Skeletal muscle tissue (tissue), 3 donors: ENCODE measurements at regions not wholly inside any gene's neighbourhood (a gene's known extent, or its start where the extent isn't known, plus 50 kb on each side); places are given as distances from the start of the nearest gene placed in this dataset.
A peak's percentile ranks its signal among the peaks of the same experiment; 100 is the strongest.

Experiments used
- H3K27ac ChIP-seq: one replicate; pipeline ENCODE4 v1.7.0; 2013; ENCODE audit warnings: mild to moderate bottlenecking, low read depth, low read length, inconsistent platforms
- H3K27me3 ChIP-seq, 3 donors: one replicate each; pipeline ENCODE4 v1.7.0; 2013; ENCODE audit warnings: low read length in 3 of 3; ENCODE audit not compliant: control insufficient read depth in 3 of 3, insufficient read depth in 3 of 3
- H3K36me3 ChIP-seq, 3 donors: one replicate each; pipeline ENCODE4 v1.7.0; 2013; ENCODE audit warnings: low read length in 3 of 3; ENCODE audit not compliant: control insufficient read depth in 3 of 3, insufficient read depth in 3 of 3
- H3K4me1 ChIP-seq, 3 donors: one replicate each; pipeline ENCODE4 v1.7.0; 2013; ENCODE audit warnings: low read length in 3 of 3, mild to moderate bottlenecking in 3 of 3; ENCODE audit not compliant: control insufficient read depth in 3 of 3, insufficient read depth in 3 of 3
- H3K4me3 ChIP-seq, 3 donors: one replicate each; pipeline ENCODE4 v1.7.0; 2013; ENCODE audit warnings: low read length in 3 of 3
- H3K9ac ChIP-seq, 3 donors: one replicate each; pipeline ENCODE4 v1.7.0; 2013; ENCODE audit warnings: low read length in 3 of 3, mild to moderate bottlenecking in 3 of 3, moderate library complexity in 2 of 3, low read depth in 1 of 3
- H3K9me3 ChIP-seq, 3 donors: one replicate each; pipeline ENCODE4 v1.7.0; 2013; ENCODE audit warnings: low read length in 3 of 3; ENCODE audit not compliant: control insufficient read depth in 3 of 3
- donor health status: Osteomylitis.

GRCh38 chr3:23675010-23675409 lies 130.7 kb upstream of the UBE2E1 start:
- Histone ChIP-seq H3K4me3 (no peak overlapping the region), H3K9ac (no peak overlapping the region), H3K27ac (no peak overlapping the region), H3K9me3 (no peaks in the 10 kb centered on the region), H3K36me3 (no peaks in the 10 kb centered on the region), H3K27me3 (peaks cover 0 to 3% (median 2%) of the 10 kb centered on the region in 3 donors), H3K4me1 (peaks cover 0 to 6% (median 3%) of the 10 kb centered on the region in 3 donors)

- Histone ChIP-seq H3K9ac (no peak overlapping the region), H3K4me3 (no peak overlapping the region), H3K4me1 (peaks cover 0 to 6% (median 3%) of the 10 kb centered on the region in 3 donors), H3K36me3 (no peaks in the 10 kb centered on the region), H3K9me3 (no peaks in the 10 kb centered on the region), H3K27ac (no peak overlapping the region), H3K27me3 (peaks cover 0 to 3% (median 2%) of the 10 kb centered on the region in 3 donors)
Observed at GRCh38 chr3:23676093-23676492, 129.7 kb upstream of the UBE2E1 start.

DNA sequence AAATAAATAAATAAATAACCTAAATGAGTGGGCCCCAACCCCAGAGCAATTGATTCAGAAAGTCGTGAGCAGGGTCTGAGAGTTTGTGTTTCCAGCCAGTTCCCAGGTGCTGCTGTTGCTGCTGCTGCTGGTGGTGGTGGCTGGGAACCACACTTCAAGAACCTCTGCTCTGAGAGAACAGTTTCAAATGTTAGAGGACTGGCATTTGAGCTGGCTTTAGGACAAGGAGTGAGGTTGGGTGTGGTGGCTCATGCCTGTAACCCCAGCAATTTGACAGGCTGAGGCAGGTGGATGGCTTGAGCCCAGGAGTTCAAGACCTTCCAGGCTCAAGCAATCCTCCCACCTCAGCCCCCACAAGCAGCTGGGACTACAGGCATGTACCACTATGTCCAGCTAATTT lies 123.1 kb upstream of the UBE2E1 start:
- Histone ChIP-seq H3K27ac (no peak overlapping the region), H3K4me3 (no peak overlapping the region), H3K27me3 (no peaks in the 10 kb centered on the region), H3K9ac (no peak overlapping the region), H3K36me3 (no peaks in the 10 kb centered on the region), H3K4me1 (peaks cover 6 to 13% (median 7%) of the 10 kb centered on the region in 3 donors), H3K9me3 (no peaks in the 10 kb centered on the region)

DNA sequence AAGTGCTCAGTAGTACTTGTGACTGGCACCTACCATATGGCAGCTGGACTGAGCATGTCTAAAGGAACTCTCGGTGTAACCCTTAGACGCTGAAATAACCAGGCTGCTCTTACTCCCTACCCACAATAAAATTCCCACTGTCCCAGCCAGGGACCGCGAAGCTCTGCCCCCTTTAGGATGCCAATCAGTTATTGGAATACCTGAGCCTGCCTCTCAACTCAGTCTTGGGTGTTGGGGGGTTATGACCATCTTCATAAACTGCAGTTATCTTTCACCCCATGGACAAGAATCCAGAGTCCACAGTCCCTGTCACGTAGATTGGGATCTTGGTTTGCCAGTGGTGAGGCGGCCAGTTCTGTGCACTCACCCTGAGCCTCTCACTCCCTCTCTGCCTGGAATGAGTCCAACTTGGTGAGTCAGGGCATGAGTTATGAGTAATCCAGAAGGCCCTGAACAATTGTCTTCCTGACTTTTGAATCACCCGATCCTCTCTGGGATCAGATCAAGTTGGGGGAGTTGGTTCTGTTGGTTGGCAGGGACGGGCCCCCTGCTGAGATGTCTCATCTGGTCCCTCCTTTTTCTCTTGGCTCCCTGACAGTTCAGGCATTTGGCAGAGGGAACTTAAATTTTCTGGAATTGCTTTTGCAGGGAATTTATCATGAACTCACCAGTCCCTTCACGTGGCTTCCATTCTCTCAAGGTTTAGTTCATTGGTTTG lies 120.1 kb upstream of the UBE2E1 start:
- Histone ChIP-seq H3K4me3 (peak overlapping the region in 1 of 3 donors; percentile 51), H3K9ac (peak overlapping the region in 2 of 3 donors; percentile 42 to 56), H3K27me3 (no peaks in the 10 kb centered on the region), H3K36me3 (no peaks in the 10 kb centered on the region), H3K27ac (peak overlapping the region; percentile 81), H3K4me1 (peaks cover 6 to 13% (median 7%) of the 10 kb centered on the region in 3 donors), H3K9me3 (peaks cover 0 to 2% (median 0%) of the 10 kb centered on the region in 3 donors)

- H3K9me3 ChIP-seq: peaks cover 0 to 2% (median 0%) of the 10 kb centered on the region in 3 donors
- peak overlapping the region; percentile 81 for H3K27ac ChIP-seq
- H3K27me3 ChIP-seq: no peaks in the 10 kb centered on the region
- no peak overlapping the region for H3K9ac ChIP-seq
- no peaks in the 10 kb centered on the region for H3K36me3 ChIP-seq
- peaks cover 6 to 13% (median 7%) of the 10 kb centered on the region in 3 donors for H3K4me1 ChIP-seq
- no peak overlapping the region for H3K4me3 ChIP-seq
Observed at GRCh38 chr3:23686519-23686918, 119.2 kb upstream of the UBE2E1 start.

GRCh38 chr3:23691357-23691895 lies 114.3 kb upstream of the UBE2E1 start:
- no peaks in the 10 kb centered on the region for H3K36me3 ChIP-seq
- no peak overlapping the region for H3K4me3 ChIP-seq
- no peak overlapping the region for H3K27ac ChIP-seq
- no peaks in the 10 kb centered on the region for H3K27me3 ChIP-seq
- H3K4me1 ChIP-seq: peaks cover 0 to 4% (median 0%) of the 10 kb centered on the region in 3 donors
- H3K9ac ChIP-seq: no peak overlapping the region
- peaks cover 0 to 2% (median 0%) of the 10 kb centered on the region in 3 donors for H3K9me3 ChIP-seq

- H3K4me1 ChIP-seq: no peaks in the 10 kb centered on the region
- H3K27me3 ChIP-seq: no peaks in the 10 kb centered on the region
- H3K9me3 ChIP-seq: no peaks in the 10 kb centered on the region
- no peaks in the 10 kb centered on the region for H3K36me3 ChIP-seq
- H3K27ac ChIP-seq: no peak overlapping the region
- no peak overlapping the region for H3K4me3 ChIP-seq
- H3K9ac ChIP-seq: no peak overlapping the region
Observed at GRCh38 chr3:23696842-23697241, 108.9 kb upstream of the UBE2E1 start.

GRCh38 chr3:23697416-23697815 lies 108.3 kb upstream of the UBE2E1 start:
- Histone ChIP-seq H3K36me3 (no peaks in the 10 kb centered on the region), H3K9ac (no peak overlapping the region), H3K27ac (no peak overlapping the region), H3K4me1 (no peaks in the 10 kb centered on the region), H3K9me3 (no peaks in the 10 kb centered on the region), H3K4me3 (no peak overlapping the region), H3K27me3 (no peaks in the 10 kb centered on the region)

DNA sequence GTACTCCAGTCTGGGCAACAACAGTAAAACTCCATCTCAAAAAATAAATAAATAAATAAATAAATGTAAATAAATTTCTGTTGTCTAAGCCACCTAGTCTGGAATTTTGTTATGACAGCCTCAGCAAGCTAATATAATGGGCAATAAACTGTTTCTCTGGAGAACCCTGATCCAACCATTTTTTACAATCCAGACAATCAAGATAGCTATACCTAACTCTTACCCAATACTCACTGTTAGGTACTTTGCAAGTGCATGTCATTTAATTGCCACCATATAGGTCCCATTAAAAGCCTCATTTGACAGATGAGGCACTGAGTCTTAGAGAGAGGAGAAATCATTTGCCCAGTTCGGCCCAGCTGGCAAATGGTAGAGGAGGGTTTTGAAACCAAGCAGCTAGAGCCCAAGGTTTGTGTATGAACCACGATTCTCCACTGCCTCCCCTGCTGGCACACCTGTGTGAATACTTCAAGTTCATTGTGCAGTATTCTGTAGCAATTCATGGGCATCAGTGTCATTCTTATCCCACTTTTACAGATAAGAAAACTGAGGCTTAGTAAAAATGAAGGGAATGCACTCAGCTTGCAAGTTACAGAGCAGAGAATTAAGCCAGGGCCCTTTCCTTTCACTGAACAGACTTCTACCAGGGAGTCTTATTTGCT lies 107.0 kb upstream of the UBE2E1 start:
- H3K27me3 ChIP-seq: no peaks in the 10 kb centered on the region
- H3K9ac ChIP-seq: no peak overlapping the region
- no peak overlapping the region for H3K27ac ChIP-seq
- H3K36me3 ChIP-seq: no peaks in the 10 kb centered on the region
- H3K4me1 ChIP-seq: no peaks in the 10 kb centered on the region
- no peaks in the 10 kb centered on the region for H3K9me3 ChIP-seq
- H3K4me3 ChIP-seq: no peak overlapping the region

GRCh38 chr3:23700616-23701015 lies 105.1 kb upstream of the UBE2E1 start:
- H3K9me3 ChIP-seq: no peaks in the 10 kb centered on the region
- H3K4me3 ChIP-seq: no peak overlapping the region
- no peaks in the 10 kb centered on the region for H3K36me3 ChIP-seq
- H3K27me3 ChIP-seq: no peaks in the 10 kb centered on the region
- no peak overlapping the region for H3K27ac ChIP-seq
- no peaks in the 10 kb centered on the region for H3K4me1 ChIP-seq
- no peak overlapping the region for H3K9ac ChIP-seq
